B cell (primary cell): ENCODE measurements at regions not wholly inside any gene's neighbourhood (a gene's known extent, or its start where the extent isn't known, plus 50 kb on each side); places are given as distances from the start of the nearest gene placed in this dataset.

Source experiments
- ATAC-seq: fragments of 200-7000 bp; cut with Tn5 transposase; one replicate; pipeline ENCODE4 v1.10.0; 2021; ENCODE audit warnings: low read depth, mild to moderate bottlenecking, moderate number of reproducible peaks, moderate library complexity
- CTCF ChIA-PET: fragments of 350-600 bp; sonication (Branson Sonifier 250); formaldehyde crosslinking; loops from one replicate; lab custom pipeline; 2021; ENCODE audit warnings: antibody characterized with exemption, inconsistent platforms; lab: Charles Lee
- POLR2A ChIA-PET: fragments of 350-600 bp; sonication (Branson Sonifier 250); formaldehyde crosslinking; loops from one replicate; lab custom pipeline; 2021; ENCODE audit warnings: antibody characterized with exemption; lab: Charles Lee
- DNase-seq: peaks from one replicate; pipeline ENCODE4 v3.0.0; 2013
- H2AFZ ChIP-seq: 2 replicates; pipeline ENCODE4 v1.6.1; 2012; ENCODE audit warnings: mild to moderate bottlenecking, low read depth, low read length; ENCODE audit not compliant: insufficient read depth, poor library complexity, severe bottlenecking
- H3K27ac ChIP-seq, 2 donors: 1 replicate in 1 of 2; 2 replicates in 1 of 2; pipeline ENCODE4 v1.5.1; 2012 to 2013; ENCODE audit warnings: low read length in 2 of 2, mild to moderate bottlenecking in 2 of 2, moderate library complexity in 1 of 2
- H3K27me3 ChIP-seq, 4 experiments: fragments of 200-600 bp in 1 of 4; sonication (generic) in 1 of 4; replicated peaks in 1 of 4; 1 replicate in 2 of 4; 2 replicates in 2 of 4; pipeline versions ENCODE4 v1.6.1 to v1.7.0; 2013 to 2016; ENCODE audit warnings: low read length in 3 of 4, mild to moderate bottlenecking in 2 of 4, mixed read lengths in 1 of 4, moderate library complexity in 1 of 4; ENCODE audit not compliant: insufficient read depth in 4 of 4, control insufficient read depth in 3 of 4; ENCODE audit errors: control extremely low read depth in 1 of 4
- H3K36me3 ChIP-seq, 2 experiments: replicated peaks in 1 of 2; 1 replicate in 1 of 2; 2 replicates in 1 of 2; pipeline versions ENCODE4 v1.6.1 to v1.7.1; 2013; ENCODE audit warnings: low read length in 1 of 2; ENCODE audit not compliant: insufficient read depth in 2 of 2, control insufficient read depth in 1 of 2; ENCODE audit errors: control extremely low read depth in 1 of 2, extremely low read depth in 1 of 2
- H3K4me1 ChIP-seq, 2 donors: fragments of 200-600 bp in 1 of 2; sonication (generic) in 1 of 2; 1 replicate in 1 of 2; 2 replicates in 1 of 2; pipeline versions ENCODE4 v1.5.1 to v1.6.1; 2013 to 2017; ENCODE audit warnings: low read length in 2 of 2; ENCODE audit not compliant: control insufficient read depth in 2 of 2, insufficient read depth in 2 of 2
- H3K4me2 ChIP-seq: replicated peaks from 2 replicates; pipeline ENCODE3; 2012; ENCODE audit warnings: mild to moderate bottlenecking, low read depth, low read length; ENCODE audit not compliant: poor library complexity, severe bottlenecking
- H3K4me3 ChIP-seq, 5 experiments: fragments of 200-600 bp in 1 of 5; sonication (generic) in 1 of 5; 1 replicate in 3 of 5; 2 replicates in 2 of 5; pipeline versions ENCODE4 v1.5.1 to v1.7.0; 2011 to 2016; ENCODE audit warnings: low read length in 4 of 5, mild to moderate bottlenecking in 4 of 5, low read depth in 2 of 5, control low read depth in 1 of 5, moderate library complexity in 1 of 5; ENCODE audit not compliant: insufficient read depth in 1 of 5; ENCODE audit errors: control extremely low read depth in 1 of 5, extremely low read depth in 1 of 5
- H3K79me2 ChIP-seq: fragments of 200-600 bp; sonication (generic); one replicate; pipeline ENCODE4 v1.6.0; 2016; ENCODE audit warnings: low read length; ENCODE audit not compliant: control insufficient read depth, insufficient read depth
- H3K9ac ChIP-seq: fragments of 200-600 bp; sonication (generic); 2 replicates; pipeline ENCODE4 v1.6.1; 2017; ENCODE audit warnings: mild to moderate bottlenecking, low read length, moderate library complexity
- H3K9me3 ChIP-seq, 3 donors: one replicate each; pipeline versions ENCODE4 v1.6.1 to v1.7.1; 2013; ENCODE audit warnings: low read length in 2 of 3; ENCODE audit not compliant: control insufficient read depth in 2 of 3, insufficient read depth in 1 of 3; ENCODE audit errors: control extremely low read depth in 1 of 3
- H4K20me1 ChIP-seq: 2 replicates; pipeline ENCODE4 v1.6.0; 2012; ENCODE audit warnings: mild to moderate bottlenecking, low read length; ENCODE audit not compliant: insufficient read depth, control insufficient read depth, poor library complexity, severe bottlenecking
- H3K27ac Mint-ChIP-seq: one replicate; pipeline ENCODE4 v1.8.0; 2021; ENCODE audit warnings: mixed read lengths
- H3K27me3 Mint-ChIP-seq: one replicate; pipeline ENCODE4 v1.8.0; 2021; ENCODE audit warnings: mixed read lengths
- H3K4me1 Mint-ChIP-seq: one replicate; pipeline ENCODE4 v1.8.0; 2021; ENCODE audit warnings: mixed read lengths
- H3K4me3 Mint-ChIP-seq: one replicate; pipeline ENCODE4 v1.8.0; 2021; ENCODE audit warnings: mixed read lengths
- H3K9me3 Mint-ChIP-seq: one replicate; pipeline ENCODE4 v1.8.0; 2022; ENCODE audit warnings: mixed read lengths; ENCODE audit not compliant: insufficient read depth
- CTCF ChIP-seq: fragments of 200-600 bp; IDR thresholded peaks from one replicate; pipeline ENCODE4 v1.8.0; 2022; ENCODE audit warnings: antibody characterized with exemption, mild to moderate bottlenecking
- EZH2 ChIP-seq: IDR thresholded peaks from 2 replicates; pipeline ENCODE4 v1.6.1; 2012; ENCODE audit warnings: borderline replicate concordance, low read depth, mild to moderate bottlenecking, moderate library complexity, low read length; ENCODE audit not compliant: insufficient read depth, poor library complexity, severe bottlenecking
- WGBS: methylation state at CpG from one replicate; pipeline ENCODE4 v1.1.5; 2013; ENCODE audit warnings: missing lambda C conversion rate; ENCODE audit not compliant: insufficient coverage; 5-methylcytosine and 5-hydroxymethylcytosine counted together
- intact Hi-C: fragments of 100-400 bp; cut with micrococcal nuclease; formaldehyde crosslinking; loops from one replicate; pipeline ENCODE4 v1.10.0; 2022

GRCh38 chr10:10038348-10038747 is 979.3 kb upstream of the CELF2 start:
- Mint-ChIP-seq H3K4me3 (no peak overlapping the region), H3K27me3 (no peaks in the 10 kb centered on the region), H3K27ac (no peak overlapping the region), H3K9me3 (no peaks in the 10 kb centered on the region), H3K4me1 (no peaks in the 10 kb centered on the region)
- H3K4me3 ChIP-seq = no peak overlapping the region
- H3K36me3 ChIP-seq = no peaks in the 10 kb centered on the region
- H3K4me2 ChIP-seq = no peak overlapping the region
- ATAC-seq = no peak
- H3K27me3 ChIP-seq = no peaks in the 10 kb centered on the region
- intact Hi-C loops = no loop called here
- H2AFZ ChIP-seq = no peak overlapping the region
- no peak for TF ChIP-seq EZH2
- no peak for TF ChIP-seq CTCF
- no peaks in the 10 kb centered on the region for H3K9me3 ChIP-seq
- no peak for DNase-seq
- ChIA-PET POLR2A (no interaction called here), CTCF (no interaction called here)
- no peaks in the 10 kb centered on the region for H3K79me2 ChIP-seq
- H4K20me1 ChIP-seq = no peaks in the 10 kb centered on the region
- no peaks in the 10 kb centered on the region for H3K4me1 ChIP-seq
- no peak overlapping the region for H3K9ac ChIP-seq
- H3K27ac ChIP-seq = no peak overlapping the region

- Histone ChIP-seq H2AFZ (no peak overlapping the region), H3K9ac (no peak overlapping the region), H3K79me2 (no peaks in the 10 kb centered on the region), H3K9me3 (no peaks in the 10 kb centered on the region), H3K27me3 (no peaks in the 10 kb centered on the region), H3K4me3 (no peak overlapping the region), H3K27ac (no peak overlapping the region), H4K20me1 (no peaks in the 10 kb centered on the region), H3K4me1 (no peaks in the 10 kb centered on the region), H3K36me3 (no peaks in the 10 kb centered on the region), H3K4me2 (no peak overlapping the region)
- WGBS = no CpG with 5 or more reads among the region's 2 CpGs
- intact Hi-C loops = no loop called here
- POLR2A ChIA-PET = no interaction called here
- Mint-ChIP-seq H3K4me3 (no peak overlapping the region), H3K27ac (no peak overlapping the region), H3K9me3 (no peaks in the 10 kb centered on the region), H3K27me3 (no peaks in the 10 kb centered on the region), H3K4me1 (no peaks in the 10 kb centered on the region)
- TF ChIP-seq CTCF (no peak), EZH2 (no peak)
- ATAC-seq = no peak
- CTCF ChIA-PET = no interaction called here
- no peak for DNase-seq
Measured at GRCh38 chr10:10039595-10039994, 978.1 kb upstream of the CELF2 start.
